ENCODE measurements at regions not wholly inside any gene's neighbourhood (a gene's known extent, or its start where the extent isn't known, plus 50 kb on each side); places are given as distances from the start of the nearest gene placed in this dataset.

DNA sequence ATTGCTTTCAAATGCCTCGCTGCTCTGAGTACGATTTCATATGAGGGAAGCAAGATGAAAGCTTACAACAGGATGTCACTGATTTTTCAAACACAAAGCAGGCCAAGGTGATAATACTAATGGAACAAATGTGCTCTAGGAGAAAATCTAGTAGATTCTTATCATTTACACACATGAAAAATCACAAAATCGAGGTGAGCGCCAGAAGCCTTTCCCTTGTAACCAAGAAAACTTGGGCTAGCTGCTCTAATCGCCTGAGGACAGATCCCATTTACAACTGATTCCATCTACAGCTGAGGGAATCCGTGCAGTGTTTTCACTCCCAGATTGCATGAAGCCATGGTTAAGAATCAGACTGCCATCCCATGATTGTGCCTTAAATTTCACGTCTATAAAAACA lies 117.5 kb downstream of the TM2D1 start:
- no peak overlapping the region for H3K56ac ChIP-seq (replicated peaks; ENCODE audit: insufficient read length, low read depth, low read length)
- no peaks in the 10 kb centered on the region for H3K79me2 ChIP-seq (ENCODE audit: control insufficient read depth in 1 of 2, insufficient read depth in 2 of 2, low read length in 2 of 2)
- H3K27ac ChIP-seq (ENCODE audit: low read depth, low read length), result no peak overlapping the region
- ChIA-PET POLR2A (ENCODE audit: partially characterized antibody) (no interaction called here), CTCF (ENCODE audit: partially characterized antibody) (interaction anchor here (0.8 to 1.7 kb wide), 3 partner anchors 14 to 1042 kb away, joined by 3 to 4 read pairs (median 3); no protein-coding TSS in a partner anchor)
- FAIRE-seq (no peak), DNase-seq (ENCODE audit: low read depth in 1 of 2, low spot score in 2 of 2) (no peak)
- H3K18ac ChIP-seq (ENCODE audit: extremely low read depth, low read length), result no peak overlapping the region
- H3K4me3 ChIP-seq (ENCODE audit: extremely low read depth in 1 of 4, insufficient read depth in 2 of 4, low read depth in 3 of 4, low read length in 4 of 4), result no peak overlapping the region
- H4K91ac ChIP-seq (replicated peaks; ENCODE audit: insufficient read length, low read length), result no peak overlapping the region
- no peak overlapping the region for H2AFZ ChIP-seq (ENCODE audit: low read length)
- no peak overlapping the region for H3K23ac ChIP-seq (ENCODE audit: insufficient read length)
- H2AK5ac ChIP-seq (ENCODE audit: low read depth, low read length), result no peak overlapping the region
- no peak overlapping the region for H3K4me2 ChIP-seq (ENCODE audit: insufficient read depth in 1 of 2, low read depth in 2 of 2, low read length in 2 of 2)
- no peaks in the 10 kb centered on the region for H3K79me1 ChIP-seq (ENCODE audit: low read depth, low read length)
- no peaks in the 10 kb centered on the region for H3K23me2 ChIP-seq (ENCODE audit: low read depth, low read length)
- H2BK20ac ChIP-seq (ENCODE audit: low read length), result no peak overlapping the region
- H2BK120ac ChIP-seq (replicated peaks; ENCODE audit: low read depth, low read length), result no peak overlapping the region
- H3K36me3 ChIP-seq (ENCODE audit: control insufficient read depth in 2 of 4, insufficient read depth in 4 of 4, low read length in 3 of 4), result no peaks in the 10 kb centered on the region
- no peak overlapping the region for H2BK15ac ChIP-seq (ENCODE audit: low read length)
- no peak overlapping the region; a peak in 1 of 7 replicates for H3K9ac ChIP-seq (replicated peaks in 1 of 4; ENCODE audit: extremely low read depth in 1 of 4, low read depth in 3 of 4, low read length in 3 of 4)
- WGBS, 2 experiments (ENCODE audit: extremely low coverage in 1 of 2, insufficient coverage in 1 of 2, insufficient read length in 1 of 2, insufficient replicate concordance in 2 of 2, low coverage in 1 of 2, low lambda C conversion rate in 2 of 2, missing lambda C conversion rate in 1 of 2), result 87% methylated on average over 7 of the region's 7 CpGs; no CpG with 5 or more reads in 1 of the 2 experiments
- no peak overlapping the region for H3K4ac ChIP-seq (replicated peaks; ENCODE audit: insufficient read length, low read depth, low read length)
- TF ChIP-seq POLR2A (IDR thresholded peaks at IDR 0.05; ENCODE audit: control extremely low read depth in 1 of 2, low read depth in 2 of 2, low read length in 2 of 2), result no peak
- TF ChIP-seq CBX8 (IDR thresholded peaks at IDR 0.05; ENCODE audit: borderline replicate concordance, low read depth, low read length), result no peak
- no peak for TF ChIP-seq GABPA (IDR thresholded peaks at IDR 0.05; ENCODE audit: borderline replicate concordance, insufficient read depth, low read length)
- no peak for TF ChIP-seq SIX5 (IDR thresholded peaks at IDR 0.05; ENCODE audit: low read depth, low read length)
- no peak for TF ChIP-seq EP300 (IDR thresholded peaks at IDR 0.05; ENCODE audit: borderline replicate concordance in 1 of 2, low read depth in 2 of 2, low read length in 2 of 2)
- TF ChIP-seq NRF1 (IDR thresholded peaks at IDR 0.05; ENCODE audit: low read depth, low read length), result no peak
- no peak overlapping the region for H4K8ac ChIP-seq (ENCODE audit: extremely low read depth, insufficient read depth, low read length)
- peaks cover 0 to 8% (median 0%) of the 10 kb centered on the region in 4 experiments; a peak in 3 of 7 replicates for H3K4me1 ChIP-seq (replicated peaks in 1 of 4; ENCODE audit: control insufficient read depth in 3 of 4, insufficient read depth in 4 of 4, low read length in 3 of 4)
- no peaks in the 10 kb centered on the region for H3K9me3 ChIP-seq (ENCODE audit: insufficient read depth in 2 of 2, low read depth in 1 of 2, low read length in 1 of 2)
- H3K27me3 ChIP-seq (replicated peaks in 1 of 4; ENCODE audit: control insufficient read depth in 3 of 4, extremely low read depth in 1 of 4, insufficient read depth in 3 of 4, low read length in 3 of 4), result no peaks in the 10 kb centered on the region
- no peak overlapping the region for H2BK5ac ChIP-seq (ENCODE audit: low read depth, low read length)
- H3K14ac ChIP-seq (ENCODE audit: insufficient read length), result no peak overlapping the region
- H4K5ac ChIP-seq (ENCODE audit: insufficient read length, low read depth, low read length), result no peak overlapping the region
- H4K20me1 ChIP-seq (replicated peaks in 1 of 2; ENCODE audit: control insufficient read depth in 1 of 2, insufficient read depth in 2 of 2, low read length in 2 of 2), result no peaks in the 10 kb centered on the region
- H2BK12ac ChIP-seq (ENCODE audit: low read depth, low read length), result no peak overlapping the region
